Activated naive CD8-positive, alpha-beta T cell treated with anti-CD3 and anti-CD28 coated beads, Interleukin-2, amount 50 U/mL, for 24 hours (primary cell): ENCODE measurements at regions not wholly inside any gene's neighbourhood (a gene's known extent, or its start where the extent isn't known, plus 50 kb on each side); places are given as distances from the start of the nearest gene placed in this dataset.
"Not testable (repeated sequence)": the region's sequence is repeated elsewhere in the genome, so short reads cannot be mapped to it uniquely, and the experiment has no call there.

Experiments used
- ATAC-seq: fragments of 150-1000 bp; cut with Tn5 transposase; one replicate; pipeline ENCODE4 v1.10.0; 2021
- DNase-seq: peaks from one replicate; pipeline ENCODE4 v3.0.0; 2021
- H3K27ac Mint-ChIP-seq: one replicate; pipeline ENCODE4 v1.8.0; 2021; ENCODE audit warnings: mild to moderate bottlenecking, mixed read lengths
- H3K27me3 Mint-ChIP-seq: one replicate; pipeline ENCODE4 v1.8.0; 2021; ENCODE audit warnings: mixed read lengths
- H3K36me3 Mint-ChIP-seq: one replicate; pipeline ENCODE4 v1.8.0; 2021; ENCODE audit warnings: low read depth, mixed read lengths
- H3K4me1 Mint-ChIP-seq: one replicate; pipeline ENCODE4 v1.8.0; 2021; ENCODE audit warnings: mixed read lengths
- H3K4me3 Mint-ChIP-seq: one replicate; pipeline ENCODE4 v1.8.0; 2021; ENCODE audit warnings: mild to moderate bottlenecking, moderate library complexity, mixed read lengths
- H3K9me3 Mint-ChIP-seq: one replicate; pipeline ENCODE4 v1.8.0; 2021; ENCODE audit warnings: mixed read lengths

DNA sequence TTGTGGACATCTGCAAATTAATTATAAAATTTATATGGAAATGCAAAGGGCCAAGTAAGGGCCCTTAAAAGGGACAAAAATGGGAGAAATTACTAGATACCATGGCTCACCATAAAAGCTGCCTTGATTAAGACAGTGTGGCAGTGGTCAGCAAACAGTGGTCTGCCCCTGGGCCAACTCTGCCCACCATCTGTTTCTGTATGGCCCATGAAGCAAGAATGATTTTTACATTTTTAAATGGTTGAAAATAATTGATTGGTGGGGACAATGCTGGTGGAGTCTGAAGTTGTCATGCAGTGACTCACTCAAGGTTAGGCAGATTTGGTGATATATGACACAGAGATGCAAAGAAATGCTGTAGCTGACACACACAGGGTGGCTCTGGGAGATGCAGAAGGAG lies 295.6 kb downstream of the RTP5 start:
- not testable (repeated sequence) for H3K27ac Mint-ChIP-seq, H3K9me3 Mint-ChIP-seq, H3K27me3 Mint-ChIP-seq, ATAC-seq, H3K4me1 Mint-ChIP-seq, H3K4me3 Mint-ChIP-seq, DNase-seq, H3K36me3 Mint-ChIP-seq

GRCh38 chr2:242171290-242171689 lies 301.8 kb downstream of the RTP5 start:
- not testable (repeated sequence) for DNase-seq, H3K27me3 Mint-ChIP-seq, H3K9me3 Mint-ChIP-seq, H3K27ac Mint-ChIP-seq, H3K4me3 Mint-ChIP-seq, H3K36me3 Mint-ChIP-seq, H3K4me1 Mint-ChIP-seq, ATAC-seq
